SK-N-SH (cell line): ENCODE measurements at regions not wholly inside any gene's neighbourhood (a gene's known extent, or its start where the extent isn't known, plus 50 kb on each side); places are given as distances from the start of the nearest gene placed in this dataset.

Experiments
- CTCF ChIA-PET: fragments of 300-600, 350-600 bp; formaldehyde crosslinking; extraction: SDS; loops from one replicate; lab custom pipeline; 2021; lab: Yijun Ruan, JAX
- POLR2A ChIA-PET: fragments of 350-600 bp; sonication (Branson Sonifier 250); formaldehyde crosslinking; extraction: SDS; loops from one replicate; lab custom pipeline; 2020; ENCODE audit warnings: antibody characterized with exemption, inconsistent platforms; lab: Yijun Ruan, JAX
- DNase-seq: peaks from one replicate; pipeline ENCODE4 v3.0.0; 2012
- H2AFZ ChIP-seq: fragments of 200-600 bp; sonication (generic); 2 replicates; pipeline ENCODE4 v1.8.1; 2016; ENCODE audit warnings: antibody characterized with exemption, mild to moderate bottlenecking, low read depth
- H3F3A ChIP-seq: fragments of 200-600 bp; sonication (generic); replicated peaks from 2 replicates; pipeline ENCODE3; 2016; ENCODE audit warnings: antibody characterized with exemption, mild to moderate bottlenecking; ENCODE audit not compliant: insufficient read depth
- H3K27ac ChIP-seq, 2 experiments: fragments of 200-500 bp in 1 of 2; fragments of 200-600 bp in 1 of 2; sonication (Bioruptor generic) in 1 of 2; sonication (generic), shearing (Covaris generic) in 1 of 2; 2 replicates each; pipeline versions ENCODE4 v1.5.1 to v1.6.1; 2014 to 2016; ENCODE audit warnings: low read depth in 2 of 2, inconsistent platforms in 1 of 2, low read length in 1 of 2, mild to moderate bottlenecking in 1 of 2, mixed read lengths in 1 of 2
- H3K27me3 ChIP-seq: fragments of 200-600 bp; sonication (generic), shearing (Covaris generic); 2 replicates; pipeline ENCODE4 v1.6.1; 2016; ENCODE audit warnings: mixed run types; ENCODE audit not compliant: insufficient read depth
- H3K36me3 ChIP-seq, 2 experiments: fragments of 200-500 bp in 1 of 2; fragments of 200-600 bp in 1 of 2; sonication (Bioruptor generic) in 1 of 2; sonication (generic) in 1 of 2; replicated peaks in 1 of 2; 2 replicates each; pipeline versions ENCODE3 to v1.5.1; 2014 to 2016; ENCODE audit warnings: low read length in 1 of 2, mild to moderate bottlenecking in 1 of 2; ENCODE audit not compliant: insufficient read depth in 2 of 2, control insufficient read depth in 1 of 2
- H3K4me1 ChIP-seq, 2 experiments: fragments of 200-500 bp in 1 of 2; fragments of 200-600 bp in 1 of 2; sonication (Bioruptor generic) in 1 of 2; sonication (generic), shearing (Covaris generic) in 1 of 2; 2 replicates each; pipeline versions ENCODE4 v1.5.1 to v1.6.1; 2014 to 2016; ENCODE audit warnings: low read depth in 1 of 2, low read length in 1 of 2, mixed run types in 1 of 2; ENCODE audit not compliant: insufficient read depth in 2 of 2, control insufficient read depth in 1 of 2
- H3K4me2 ChIP-seq: fragments of 200-600 bp; sonication (generic), shearing (Covaris generic); 2 replicates; pipeline ENCODE4 v1.6.1; 2017; ENCODE audit warnings: mixed run types
- H3K4me3 ChIP-seq, 2 experiments: fragments of 200-500 bp in 1 of 2; fragments of 200-600 bp in 1 of 2; sonication (Bioruptor generic) in 1 of 2; sonication (generic), shearing (Covaris generic) in 1 of 2; 2 replicates each; pipeline versions ENCODE4 v1.5.1 to v1.8.1; 2014 to 2016; ENCODE audit warnings: low read depth in 2 of 2, inconsistent platforms in 1 of 2, low read length in 1 of 2, mild to moderate bottlenecking in 1 of 2, mixed read lengths in 1 of 2, moderate library complexity in 1 of 2
- H3K79me2 ChIP-seq: fragments of 200-600 bp; sonication (generic); 2 replicates; pipeline ENCODE4 v1.8.1; 2017; ENCODE audit warnings: mild to moderate bottlenecking; ENCODE audit not compliant: insufficient read depth
- H3K9ac ChIP-seq: fragments of 200-600 bp; sonication (generic); 2 replicates; pipeline ENCODE4 v1.6.1; 2017; ENCODE audit warnings: mixed run types
- H3K9me2 ChIP-seq: fragments of 200-600 bp; sonication (generic); 2 replicates; pipeline ENCODE4 v1.6.1; 2017; ENCODE audit warnings: mixed run types
- H3K9me3 ChIP-seq: fragments of 200-600 bp; sonication (generic); 2 replicates; pipeline ENCODE4 v1.6.1; 2017; ENCODE audit warnings: mixed run types, mild to moderate bottlenecking, moderate library complexity
- H4K20me1 ChIP-seq: fragments of 200-600 bp; sonication (generic); 2 replicates; pipeline ENCODE4 v1.6.1; 2017; ENCODE audit warnings: mild to moderate bottlenecking, mixed run types; ENCODE audit not compliant: insufficient read depth
- CHD2 ChIP-seq: fragments of 150-350 bp; IDR thresholded peaks from 2 replicates; pipeline ENCODE4 v1.6.1; 2018; ENCODE audit warnings: low read length; ENCODE audit not compliant: partially characterized antibody
- CTCF ChIP-seq: fragments of 200-600 bp; sonication (generic); IDR thresholded peaks from 2 replicates; pipeline ENCODE4 v1.6.1; 2017; ENCODE audit warnings: antibody characterized with exemption, mild to moderate bottlenecking, moderate library complexity
- EP300 ChIP-seq, 2 experiments: IDR thresholded peaks; 2 replicates each; pipeline versions ENCODE4 v1.4.0 to v1.6.1; 2012; ENCODE audit warnings: borderline replicate concordance in 1 of 2, low read depth in 1 of 2, low read length in 1 of 2
- EZH2phosphoT487 ChIP-seq: fragments of 200-600 bp; sonication (generic); IDR thresholded peaks from 2 replicates; pipeline ENCODE4 v1.6.1; 2017; ENCODE audit warnings: low read depth, mixed run types, mild to moderate bottlenecking, antibody characterized with exemption, moderate library complexity, borderline replicate concordance
- FOSL2 ChIP-seq: IDR thresholded peaks from 2 replicates; pipeline ENCODE4 v1.4.0; 2012; ENCODE audit warnings: low read depth, mild to moderate bottlenecking, moderate library complexity, borderline replicate concordance
- GATA2 ChIP-seq: sonication (generic); formaldehyde crosslinking; IDR thresholded peaks from 2 replicates; pipeline ENCODE4 v1.5.0; 2020; ENCODE audit warnings: mild to moderate bottlenecking, missing genetic modification reagents
- IRF3 ChIP-seq: fragments of 150-350 bp; IDR thresholded peaks from 2 replicates; pipeline ENCODE4 v1.6.1; 2016; ENCODE audit warnings: mild to moderate bottlenecking, low read depth, low read length
- NRF1 ChIP-seq: IDR thresholded peaks from 2 replicates; pipeline ENCODE4 v1.6.1; 2012; ENCODE audit warnings: low read depth, mild to moderate bottlenecking, low read length
- PBX3 ChIP-seq: IDR thresholded peaks from 2 replicates; pipeline ENCODE4; 2012
- POLR2AphosphoS5 ChIP-seq: IDR thresholded peaks from 2 replicates; pipeline ENCODE4 v1.6.1; 2012; ENCODE audit warnings: low read depth, low read length
- RFX5 ChIP-seq: IDR thresholded peaks from 2 replicates; pipeline ENCODE4 v1.6.1; 2012; ENCODE audit warnings: mild to moderate bottlenecking, improper control_type of control experiment, low read length
- TCF12 ChIP-seq: IDR thresholded peaks from 2 replicates; pipeline ENCODE4 v1.4.0; 2012
- YY1 ChIP-seq: IDR thresholded peaks from 2 replicates; pipeline ENCODE4 v1.4.0; 2012; ENCODE audit warnings: low read depth, mild to moderate bottlenecking
- ZBTB33 ChIP-seq: IDR thresholded peaks from 2 replicates; pipeline ENCODE4 v1.4.0; 2012; ENCODE audit warnings: low read depth, borderline replicate concordance
- WGBS: methylation state at CpG from one replicate; pipeline ENCODE4 v1.1.6; 2017; ENCODE audit warnings: low lambda C conversion rate; 5-methylcytosine and 5-hydroxymethylcytosine counted together

- TF ChIP-seq IRF3 (no peak), PBX3 (no peak), CTCF (no peak), TCF12 (no peak), YY1 (no peak), GATA2 (CRISPR knock-in tag) (no peak), CHD2 (no peak), ZBTB33 (no peak), RFX5 (no peak), EZH2phosphoT487 (no peak), EP300 (IDR thresholded peaks at IDR 0.05; ENCODE audit: borderline replicate concordance in 1 of 2, low read depth in 1 of 2, low read length in 1 of 2) (no peak), POLR2AphosphoS5 (no peak), FOSL2 (no peak), NRF1 (no peak)
- no peak overlapping the region for H3K27ac ChIP-seq
- DNase-seq, result no peak
- H3K4me2 ChIP-seq, result no peak overlapping the region
- H3K4me3 ChIP-seq, result no peak overlapping the region
- H3K9ac ChIP-seq, result no peak overlapping the region
- ChIA-PET CTCF (no interaction called here), POLR2A (no interaction called here)
- 62% methylated on average over 1 of the region's 1 CpG for WGBS
- no peaks in the 10 kb centered on the region for H3K79me2 ChIP-seq
- no peaks in the 10 kb centered on the region for H3K36me3 ChIP-seq
- H3K9me2 ChIP-seq, result no peaks in the 10 kb centered on the region
- no peaks in the 10 kb centered on the region for H3K27me3 ChIP-seq
- H3F3A ChIP-seq, result no peaks in the 10 kb centered on the region
- H2AFZ ChIP-seq, result no peak overlapping the region
- no peaks in the 10 kb centered on the region for H4K20me1 ChIP-seq
- no peaks in the 10 kb centered on the region for H3K4me1 ChIP-seq
- H3K9me3 ChIP-seq, result peaks cover 3% of the 10 kb centered on the region; the same call in 1 of the 2 replicates
Observed at GRCh38 chr4:79147251-79147650, 178.6 kb downstream of the NAA11 start.
